GM12878 (cell line): ENCODE measurements at regions not wholly inside any gene's neighbourhood (a gene's known extent, or its start where the extent isn't known, plus 50 kb on each side); places are given as distances from the start of the nearest gene placed in this dataset.
"Not testable (repeated sequence)": the region's sequence is repeated elsewhere in the genome, so short reads cannot be mapped to it uniquely, and the experiment has no call there.

Experiments used
- ATAC-seq: fragments of 200-7000 bp; cut with Tn5 transposase; 3 replicates; pipeline ENCODE4 v1.9.1; 2020; ENCODE audit warnings: mild to moderate bottlenecking, moderate library complexity
- BruUV-seq: library from RNA; stranded (reverse); fragments of 400-500 nt; replicated peaks from 2 replicates; lab custom pipeline; 2021; lab: Mats Ljungman, UMichigan
- CTCF ChIA-PET: fragments of 300-600 bp; sonication (Branson Sonifier 250); formaldehyde crosslinking; extraction: SDS; loops from one replicate; lab custom pipeline; 2021; ENCODE audit warnings: inconsistent platforms; lab: Yijun Ruan, JAX
- POLR2A ChIA-PET: fragments of 350-600 bp; formaldehyde crosslinking; extraction: SDS; loops from one replicate; lab custom pipeline; 2021; ENCODE audit warnings: inconsistent platforms; lab: Charles Lee
- RAD21 ChIA-PET: fragments of 300-600 bp; sonication (Branson Sonifier 250); formaldehyde crosslinking; loops from one replicate; lab custom pipeline; 2023; ENCODE audit warnings: antibody characterized with exemption; ENCODE audit not compliant: unreplicated experiment; lab: Charles Lee
- SMC1A ChIA-PET: fragments of 300-600 bp; sonication (Branson Sonifier 250); formaldehyde crosslinking; loops from one replicate; lab custom pipeline; 2023; ENCODE audit not compliant: unreplicated experiment, uncharacterized antibody; lab: Charles Lee
- DNase-seq: peaks from one replicate; pipeline ENCODE4 v3.0.0-alpha.2; 2011; ENCODE audit warnings: low read depth, low spot score
- FAIRE-seq: peaks from 3 replicates; lab custom pipeline; 2011; peaks lifted over from hg19 to GRCh38; lab: Jason Lieb, UNC
- H2AFZ ChIP-seq: 2 replicates; pipeline ENCODE4 v1.6.0; 2011; ENCODE audit warnings: low read depth, low read length, control low read depth; ENCODE audit not compliant: control insufficient read depth
- H3K27ac ChIP-seq: 2 replicates; pipeline ENCODE4 v1.5.1; 2011; ENCODE audit warnings: control low read depth; ENCODE audit not compliant: control insufficient read depth, insufficient read depth
- H3K27me3 ChIP-seq, 2 experiments: replicated peaks in 1 of 2; 2 replicates each; pipeline versions ENCODE4 v1.6.0 to v1.6.1; 2011; ENCODE audit warnings: low read length in 1 of 2; ENCODE audit not compliant: control insufficient read depth in 2 of 2, insufficient read depth in 2 of 2
- H3K36me3 ChIP-seq, 2 experiments: 2 replicates each; pipeline ENCODE4 v1.5.1; 2011; ENCODE audit warnings: low read length in 1 of 2; ENCODE audit not compliant: control insufficient read depth in 2 of 2, insufficient read depth in 2 of 2
- H3K4me1 ChIP-seq: 2 replicates; pipeline ENCODE4 v1.6.1; 2011; ENCODE audit warnings: mild to moderate bottlenecking, low read length, moderate library complexity, mixed read lengths; ENCODE audit not compliant: control insufficient read depth, insufficient read depth
- H3K4me2 ChIP-seq: 2 replicates; pipeline ENCODE4 v1.6.0; 2011; ENCODE audit warnings: control low read depth; ENCODE audit not compliant: control insufficient read depth, insufficient read depth
- H3K4me3 ChIP-seq: fragments of 200-600 bp; sonication (generic); 2 replicates; pipeline ENCODE4 v1.5.1; 2016
- H3K79me2 ChIP-seq: 2 replicates; pipeline ENCODE4 v1.6.0; 2011; ENCODE audit warnings: low read length; ENCODE audit not compliant: control insufficient read depth, insufficient read depth
- H3K9ac ChIP-seq: 2 replicates; pipeline ENCODE4 v1.8.0; 2011; ENCODE audit warnings: low read length, control low read depth, mixed read lengths; ENCODE audit not compliant: control insufficient read depth, insufficient read depth
- H3K9me3 ChIP-seq: replicated peaks from 3 replicates; pipeline ENCODE4 v1.5.1; 2011; ENCODE audit warnings: mild to moderate bottlenecking, low read length; ENCODE audit not compliant: control insufficient read depth, insufficient read depth
- H4K20me1 ChIP-seq: 2 replicates; pipeline ENCODE4 v1.6.0; 2011; ENCODE audit not compliant: control insufficient read depth, insufficient read depth
- ATF2 ChIP-seq: IDR thresholded peaks from 2 replicates; pipeline ENCODE4 v1.6.1; 2012; ENCODE audit warnings: low read length, inconsistent platforms
- ETV6 ChIP-seq, 2 experiments: fragments of 450-650 bp in 1 of 2; IDR thresholded peaks in 1 of 2; conservative IDR thresholded peaks in 1 of 2; 2 replicates each; pipeline ENCODE4 v1.6.1; 2014; ENCODE audit warnings: antibody characterized with exemption in 1 of 2, borderline replicate concordance in 1 of 2, low read depth in 1 of 2, mild to moderate bottlenecking in 1 of 2, moderate library complexity in 1 of 2
- IRF4 ChIP-seq: IDR thresholded peaks from 2 replicates; pipeline ENCODE4 v1.6.1; 2011; ENCODE audit warnings: low read depth, low read length
- LARP7 ChIP-seq: fragments of 450-650 bp; IDR thresholded peaks from 2 replicates; pipeline ENCODE4 v1.6.1; 2017; ENCODE audit warnings: mild to moderate bottlenecking
- MLLT1 ChIP-seq: fragments of 450-650 bp; IDR thresholded peaks from 2 replicates; pipeline ENCODE4 v1.6.1; 2016; ENCODE audit warnings: mild to moderate bottlenecking
- NR2C1 ChIP-seq: fragments of 450-650 bp; IDR thresholded peaks from 2 replicates; pipeline ENCODE4 v1.6.1; 2017; ENCODE audit warnings: antibody characterized with exemption, mild to moderate bottlenecking, moderate library complexity
- NR2C2 ChIP-seq: IDR thresholded peaks from 2 replicates; pipeline ENCODE4 v1.6.1; 2011; ENCODE audit warnings: borderline replicate concordance, low read depth; ENCODE audit not compliant: control insufficient read depth, insufficient read length
- PKNOX1 ChIP-seq: fragments of 450-650 bp; IDR thresholded peaks from 2 replicates; pipeline ENCODE4 v1.6.1; 2016; ENCODE audit warnings: mild to moderate bottlenecking
- SMAD1 ChIP-seq: fragments of 450-650 bp; IDR thresholded peaks from 2 replicates; pipeline ENCODE4 v1.6.1; 2018; ENCODE audit warnings: mild to moderate bottlenecking, low read depth; ENCODE audit not compliant: partially characterized antibody
- STAT3 ChIP-seq: IDR thresholded peaks from 2 replicates; pipeline ENCODE4 v1.6.1; 2011; ENCODE audit warnings: low read depth, low read length, improper control_type of control experiment
- WGBS: methylation state at CpG from one replicate; pipeline ENCODE4 v1.1.6; 2016; ENCODE audit warnings: low lambda C conversion rate; ENCODE audit not compliant: insufficient replicate concordance, insufficient coverage; ENCODE audit errors: missing lambda C conversion rate; 5-methylcytosine and 5-hydroxymethylcytosine counted together
- in situ Hi-C: fragments of 300-500 bp; cut with MboI; formaldehyde crosslinking; loops from 9 replicates; pipeline ENCODE4 v1.14.3; 2018; ENCODE audit warnings: mixed read lengths
- intact Hi-C: fragments of 100-400 bp; cut with micrococcal nuclease; formaldehyde crosslinking; loops from one replicate; pipeline ENCODE4 v1.14.2; 2022; ENCODE audit not compliant: unreplicated experiment

GRCh38 chr14:53247596-53248370 lies 94.7 kb upstream of the DDHD1 start:
- no peak overlapping the region for H2AFZ ChIP-seq
- no peaks in the 10 kb centered on the region; the same call in 2 of the 3 replicates for H3K9me3 ChIP-seq
- in situ Hi-C loops (no loop called here), intact Hi-C loops (no loop called here)
- ChIA-PET POLR2A (no interaction called here), CTCF (no interaction called here), RAD21 (no interaction called here), SMC1A (interaction anchor here (1.9 kb wide), 1 partner anchor 11 kb away, joined by 5 read pairs; no protein-coding TSS in a partner anchor)
- TF ChIP-seq IRF4 (no peak), ATF2 (no peak), SMAD1 (no peak), MLLT1 (no peak), NR2C2 (no peak), LARP7 (no peak), NR2C1 (no peak), ETV6 (conservative IDR thresholded peaks at IDR 0.05 in 1 of 2, IDR thresholded peaks at IDR 0.05 in 1 of 2; ENCODE audit: borderline replicate concordance in 1 of 2, low read depth in 1 of 2) (no peak), PKNOX1 (no peak), STAT3 (no peak)
- H3K4me1 ChIP-seq = no peaks in the 10 kb centered on the region
- no peaks in the 10 kb centered on the region for H3K79me2 ChIP-seq
- 48% methylated on average over 4 of the region's 4 CpGs for WGBS
- H3K36me3 ChIP-seq = no peaks in the 10 kb centered on the region
- no TSS peak for BruUV-seq
- no peak for FAIRE-seq
- H3K27me3 ChIP-seq = no peaks in the 10 kb centered on the region
- DNase-seq = no peak
- H3K4me2 ChIP-seq = no peak overlapping the region
- no peak overlapping the region for H3K9ac ChIP-seq
- no peaks in the 10 kb centered on the region for H4K20me1 ChIP-seq
- H3K4me3 ChIP-seq = no peak overlapping the region
- H3K27ac ChIP-seq = no peak overlapping the region
- no peak for ATAC-seq

- intact Hi-C loops, H3K4me1 ChIP-seq, H2AFZ ChIP-seq, CTCF ChIA-PET, H3K4me2 ChIP-seq, SMC1A ChIA-PET, in situ Hi-C loops, BruUV-seq, FAIRE-seq, DNase-seq, H3K36me3 ChIP-seq, H3K27ac ChIP-seq, ATAC-seq, H3K4me3 ChIP-seq, H3K79me2 ChIP-seq, POLR2A ChIA-PET, H4K20me1 ChIP-seq, H3K9me3 ChIP-seq, RAD21 ChIA-PET, H3K9ac ChIP-seq, H3K27me3 ChIP-seq: not testable (repeated sequence)
- 76% methylated on average over 3 of the region's 3 CpGs for WGBS
Measured at GRCh38 chr14:53242898-53243297, 89.8 kb upstream of the DDHD1 start.
